DMS53 treated with DMSO at 0.1 percent for 48 hours (cell line): ENCODE measurements at regions not wholly inside any gene's neighbourhood (a gene's known extent, or its start where the extent isn't known, plus 50 kb on each side); places are given as distances from the start of the nearest gene placed in this dataset.

Experiments
- DNase-seq: peaks from one replicate; lab custom pipeline; 2025; ENCODE audit not compliant: unreplicated experiment; lab: John Stamatoyannopoulos, UW

- DNase-seq: no peak
Observed at GRCh38 chr2:67824186-67824585, 238.6 kb downstream of the C1D start.

- peak; percentile 45 for DNase-seq
Observed at GRCh38 chr2:67825476-67825875, 237.3 kb downstream of the C1D start.

- peak; percentile 65 for DNase-seq
Observed at GRCh38 chr2:67828066-67828465, 234.7 kb downstream of the C1D start.

GRCh38 chr2:67829470-67829869 lies 233.3 kb downstream of the C1D start:
- DNase-seq: no peak

GRCh38 chr2:67833632-67834031 lies 229.2 kb downstream of the C1D start:
- no peak for DNase-seq

GRCh38 chr2:67834482-67834881 lies 228.3 kb downstream of the C1D start:
- no peak for DNase-seq

GRCh38 chr2:67835266-67835665 lies 227.5 kb downstream of the C1D start:
- no peak for DNase-seq

GRCh38 chr2:67836866-67837265 lies 225.9 kb downstream of the C1D start:
- no peak for DNase-seq

- no peak for DNase-seq
Observed at GRCh38 chr2:67838205-67838604, 224.6 kb downstream of the C1D start.

GRCh38 chr2:67839242-67839641 lies 223.6 kb downstream of the C1D start:
- no peak for DNase-seq

GRCh38 chr2:67839668-67840067 lies 223.1 kb downstream of the C1D start:
- no peak for DNase-seq

GRCh38 chr2:67840460-67841068 lies 222.2 kb downstream of the C1D start:
- DNase-seq: peak; percentile 74

- DNase-seq: no peak
Observed at GRCh38 chr2:67841711-67842110, 221.1 kb downstream of the C1D start.

GRCh38 chr2:67842375-67842959 lies 220.3 kb downstream of the C1D start:
- DNase-seq: no peak

GRCh38 chr2:67844024-67844540 lies 218.7 kb downstream of the C1D start:
- no peak for DNase-seq

GRCh38 chr2:67845621-67846369 lies 217.0 kb downstream of the C1D start:
- DNase-seq: no peak

- peak; percentile 92 for DNase-seq
Observed at GRCh38 chr2:67846370-67847070, 216.3 kb downstream of the C1D start.

GRCh38 chr2:67848551-67849285 lies 214.1 kb downstream of the C1D start:
- DNase-seq: no peak

- DNase-seq: no peak
Observed at GRCh38 chr2:67851016-67851415, 211.8 kb downstream of the C1D start.

- DNase-seq: no peak
Observed at GRCh38 chr2:67851956-67852824, 210.6 kb downstream of the C1D start.
